Upper lobe of right lung (tissue), 1 donor: ENCODE measurements at regions not wholly inside any gene's neighbourhood (a gene's known extent, or its start where the extent isn't known, plus 50 kb on each side); places are given as distances from the start of the nearest gene placed in this dataset.

Experiments used
- ATAC-seq: fragments of 200-7000 bp; cut with Tn5 transposase; one replicate; pipeline ENCODE4 v1.9.1; 2020; ENCODE audit warnings: mild to moderate bottlenecking, moderate library complexity
- DNase-seq: peaks from one replicate; pipeline ENCODE4 v3.0.0-alpha.2; 2020
- H3K27ac ChIP-seq: fragments of 200-600 bp; one replicate; pipeline ENCODE4 v1.8.0; 2022
- H3K27me3 ChIP-seq: fragments of 200-600 bp; one replicate; pipeline ENCODE4 v1.8.0; 2022; ENCODE audit warnings: mild to moderate bottlenecking
- H3K36me3 ChIP-seq: fragments of 200-600 bp; one replicate; pipeline ENCODE4 v1.8.0; 2022
- H3K4me1 ChIP-seq: fragments of 200-600 bp; one replicate; pipeline ENCODE4 v1.8.0; 2022
- H3K4me3 ChIP-seq: fragments of 200-600 bp; one replicate; pipeline ENCODE4 v1.8.0; 2022; ENCODE audit warnings: mild to moderate bottlenecking
- H3K9me3 ChIP-seq: fragments of 200-600 bp; one replicate; pipeline ENCODE4 v1.8.0; 2022
- CTCF ChIP-seq: fragments of 200-600 bp; IDR thresholded peaks from one replicate; pipeline ENCODE4 v1.8.0; 2022; ENCODE audit warnings: antibody characterized with exemption
- intact Hi-C: fragments of 100-400 bp; cut with DNase I; formaldehyde crosslinking; loops from one replicate; pipeline ENCODE4 v1.11.0; 2022
- donor health status: DM: no; HTN: yes; CAD: no; lungs with severe emphysema.

DNA sequence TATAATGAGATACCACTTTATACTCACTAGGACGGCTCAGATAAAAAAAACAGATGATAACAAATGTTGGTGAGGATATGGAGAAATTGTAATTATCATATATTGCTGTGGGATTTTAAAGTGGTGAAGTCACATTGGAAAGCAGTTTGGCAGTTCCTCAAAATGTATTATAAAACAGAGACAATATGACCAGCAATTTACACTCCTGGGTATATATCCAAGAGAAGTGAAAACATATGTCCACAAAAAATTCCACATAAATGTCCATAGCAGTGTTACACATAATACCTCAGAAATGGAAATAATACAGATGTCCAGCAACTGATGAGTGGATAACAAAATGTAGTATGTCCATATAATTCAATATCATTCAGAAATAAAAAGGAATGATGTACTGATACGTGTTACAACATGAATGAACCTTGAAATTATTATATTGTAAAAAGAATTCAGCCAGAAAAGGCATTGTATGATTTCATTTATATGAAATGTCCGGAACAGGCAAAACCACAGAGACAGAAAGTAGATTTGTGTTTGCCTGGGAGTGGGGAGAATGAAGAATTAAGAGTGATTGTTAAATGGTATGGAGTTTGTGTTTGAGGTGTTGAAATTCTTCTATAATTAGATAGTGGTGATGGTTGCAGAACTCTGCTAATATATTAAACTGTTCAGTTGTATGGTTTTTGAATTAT, 220.9 kb downstream of the SLC7A11 start:
- no peak for TF ChIP-seq CTCF
- Histone ChIP-seq H3K36me3 (no peaks in the 10 kb centered on the region), H3K27ac (no peak overlapping the region), H3K9me3 (no peaks in the 10 kb centered on the region), H3K4me3 (no peak overlapping the region), H3K27me3 (no peaks in the 10 kb centered on the region), H3K4me1 (no peaks in the 10 kb centered on the region)
- no peak for DNase-seq
- ATAC-seq, result no peak
- intact Hi-C loops, result no loop called here

DNA sequence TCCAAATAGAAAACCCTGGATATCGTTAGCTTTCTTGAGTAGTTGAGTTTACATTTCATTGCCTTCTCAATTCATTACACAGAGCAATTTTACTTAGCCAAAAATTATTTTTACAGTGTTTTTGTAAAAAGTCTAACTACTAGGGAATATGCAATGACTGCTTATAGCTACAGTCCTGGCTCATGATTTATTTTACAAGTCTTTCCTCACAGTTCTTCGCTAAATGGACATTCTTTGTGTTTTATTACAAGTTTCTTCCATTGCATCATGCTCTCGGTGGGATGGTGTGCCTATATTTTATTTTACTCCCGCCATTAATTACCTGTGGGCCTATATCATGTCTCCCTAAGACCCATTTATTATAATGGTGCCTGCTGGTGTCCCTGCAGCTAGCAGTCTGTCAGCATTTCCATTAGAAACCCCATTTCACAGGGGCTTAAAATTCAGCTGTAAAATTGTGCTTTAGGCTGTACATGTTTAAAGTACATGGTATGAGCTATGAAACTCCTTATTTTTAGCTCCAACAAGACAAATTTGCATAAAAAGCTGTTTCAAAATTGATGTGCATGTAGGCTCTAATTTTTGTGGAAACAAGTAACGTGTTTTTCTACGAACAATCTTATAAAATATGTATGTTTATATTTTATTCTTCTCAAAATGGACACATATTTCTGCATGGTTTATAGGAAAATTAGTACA, 227.4 kb downstream of the SLC7A11 start:
- DNase-seq (no peak), ATAC-seq (no peak)
- no peaks in the 10 kb centered on the region for H3K4me1 ChIP-seq
- TF ChIP-seq CTCF, result no peak
- H3K4me3 ChIP-seq, result no peak overlapping the region
- intact Hi-C loops, result no loop called here
- no peak overlapping the region for H3K27ac ChIP-seq
- no peaks in the 10 kb centered on the region for H3K36me3 ChIP-seq
- H3K27me3 ChIP-seq, result no peaks in the 10 kb centered on the region
- no peaks in the 10 kb centered on the region for H3K9me3 ChIP-seq

GRCh38 chr4:138013625-138014024, 228.5 kb downstream of the SLC7A11 start:
- TF ChIP-seq CTCF, result no peak
- H3K27me3 ChIP-seq, result no peaks in the 10 kb centered on the region
- H3K4me3 ChIP-seq, result no peak overlapping the region
- H3K9me3 ChIP-seq, result no peaks in the 10 kb centered on the region
- no peak overlapping the region for H3K27ac ChIP-seq
- ATAC-seq (no peak), DNase-seq (no peak)
- no peaks in the 10 kb centered on the region for H3K36me3 ChIP-seq
- no peaks in the 10 kb centered on the region for H3K4me1 ChIP-seq
- intact Hi-C loops, result no loop called here

DNA sequence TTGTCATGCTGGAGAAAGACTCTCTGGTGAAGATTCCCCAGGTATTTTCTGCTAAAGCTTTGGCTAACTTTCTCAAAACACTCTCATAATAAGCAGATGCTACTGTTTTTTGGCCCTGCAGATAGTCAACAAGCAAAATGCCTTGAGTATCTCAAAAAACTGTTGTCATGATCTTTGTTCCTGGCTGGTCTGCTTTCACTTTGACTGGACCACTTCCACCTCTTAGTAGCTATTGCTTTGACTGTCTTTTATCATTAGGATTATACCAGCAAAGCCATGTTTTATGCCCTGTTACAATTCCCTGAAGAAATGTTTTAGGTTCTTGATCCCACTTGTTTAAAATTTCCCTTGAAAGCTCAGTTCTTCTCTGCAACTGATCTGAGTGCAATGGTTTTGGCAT, 231.5 kb downstream of the SLC7A11 start:
- H3K4me3 ChIP-seq, result no peak overlapping the region
- H3K4me1 ChIP-seq, result no peaks in the 10 kb centered on the region
- no peak for DNase-seq
- no peaks in the 10 kb centered on the region for H3K9me3 ChIP-seq
- TF ChIP-seq CTCF, result no peak
- no peaks in the 10 kb centered on the region for H3K36me3 ChIP-seq
- H3K27ac ChIP-seq, result no peak overlapping the region
- intact Hi-C loops, result no loop called here
- H3K27me3 ChIP-seq, result no peaks in the 10 kb centered on the region
- no peak for ATAC-seq

DNA sequence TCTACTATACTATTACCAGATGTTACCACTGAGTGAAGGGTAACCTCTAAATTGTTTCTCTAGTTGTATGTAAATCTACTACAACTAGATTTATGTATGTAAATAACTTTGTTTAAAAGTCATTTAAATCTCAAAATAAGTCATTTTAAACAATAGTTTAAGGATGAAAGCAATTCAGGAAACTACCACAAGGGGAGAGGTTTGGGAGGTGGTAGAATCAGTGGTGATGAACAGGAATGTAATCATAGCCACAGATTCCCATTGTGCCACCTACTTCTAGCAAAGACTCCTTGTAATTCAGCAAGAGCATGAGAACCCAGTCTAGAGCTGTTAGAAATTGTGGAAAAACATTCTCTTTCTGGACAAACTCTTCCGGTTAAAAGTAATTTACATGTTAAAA, 234.6 kb downstream of the SLC7A11 start:
- Histone ChIP-seq H3K27ac (no peak overlapping the region), H3K4me1 (no peaks in the 10 kb centered on the region), H3K27me3 (no peaks in the 10 kb centered on the region), H3K36me3 (no peaks in the 10 kb centered on the region), H3K4me3 (no peak overlapping the region), H3K9me3 (no peaks in the 10 kb centered on the region)
- intact Hi-C loops, result no loop called here
- TF ChIP-seq CTCF, result no peak
- no peak for DNase-seq
- ATAC-seq, result no peak
